DOHH2 (cell line): ENCODE measurements at regions not wholly inside any gene's neighbourhood (a gene's known extent, or its start where the extent isn't known, plus 50 kb on each side); places are given as distances from the start of the nearest gene placed in this dataset.

Experiments used
- CTCF ChIP-seq: fragments of 200-600 bp; sonication (generic); IDR thresholded peaks from one replicate; pipeline ENCODE4 v1.5.1; 2014; ENCODE audit warnings: antibody characterized with exemption, mild to moderate bottlenecking, low read depth, low read length; ENCODE audit not compliant: poor library complexity, severe bottlenecking
- EZH2phosphoT487 ChIP-seq: fragments of 200-600 bp; sonication (generic); IDR thresholded peaks from 2 replicates; pipeline ENCODE4 v1.6.1; 2017; ENCODE audit warnings: borderline replicate concordance, mild to moderate bottlenecking, antibody characterized with exemption, low read length, moderate library complexity, mixed read lengths

DNA sequence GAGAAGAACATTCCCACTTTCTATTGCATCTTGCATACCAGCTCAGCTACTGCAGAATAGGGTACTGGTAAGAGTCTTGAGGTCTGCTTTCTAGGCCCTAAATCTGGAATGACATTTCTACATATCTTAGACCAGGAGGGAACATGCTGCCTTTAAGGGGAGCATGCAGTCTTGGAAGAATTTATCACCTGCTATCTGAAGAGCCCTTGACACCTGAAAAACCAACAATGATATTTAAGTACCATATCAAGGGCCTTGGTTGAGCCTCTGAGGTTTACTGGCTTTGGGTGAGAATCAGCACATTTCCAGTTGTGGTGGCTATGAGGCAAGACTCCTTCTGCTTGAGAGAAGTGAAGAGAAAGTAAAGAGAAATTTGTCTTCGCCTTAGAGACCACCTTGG, 436.8 kb upstream of the SPANXN1 start:
- TF ChIP-seq CTCF (no peak), EZH2phosphoT487 (no peak)
